Calu3 (cell line): ENCODE measurements at regions not wholly inside any gene's neighbourhood (a gene's known extent, or its start where the extent isn't known, plus 50 kb on each side); places are given as distances from the start of the nearest gene placed in this dataset.

Experiments used
- BruUV-seq: library from RNA; stranded (reverse); fragments of 400-500 nt; replicated peaks from 2 replicates; lab custom pipeline; 2021; lab: Mats Ljungman, UMichigan
- CTCF ChIA-PET: fragments of 300-600 bp; sonication (Branson Sonifier 250); formaldehyde crosslinking; loops from one replicate; lab custom pipeline; 2022; ENCODE audit warnings: antibody characterized with exemption; lab: Charles Lee
- DNase-seq: peaks from one replicate; pipeline ENCODE4 v3.0.0; 2022
- H3K27ac Mint-ChIP-seq: one replicate; pipeline ENCODE4 v1.8.0; 2022; ENCODE audit warnings: mixed read lengths; ENCODE audit not compliant: unreplicated experiment
- H3K27me3 Mint-ChIP-seq: one replicate; pipeline ENCODE4 v1.8.0; 2022; ENCODE audit warnings: mixed read lengths; ENCODE audit not compliant: unreplicated experiment
- H3K36me3 Mint-ChIP-seq: one replicate; pipeline ENCODE4 v1.8.0; 2022; ENCODE audit warnings: mild to moderate bottlenecking, moderate library complexity, mixed read lengths; ENCODE audit not compliant: insufficient read depth, unreplicated experiment
- H3K4me1 Mint-ChIP-seq: one replicate; pipeline ENCODE4 v1.8.0; 2022; ENCODE audit warnings: mild to moderate bottlenecking, low read depth, mixed read lengths; ENCODE audit not compliant: unreplicated experiment
- H3K4me3 Mint-ChIP-seq: one replicate; pipeline ENCODE4 v1.8.0; 2022; ENCODE audit warnings: mild to moderate bottlenecking, low read depth, moderate library complexity, mixed read lengths; ENCODE audit not compliant: unreplicated experiment
- H3K9me3 Mint-ChIP-seq: one replicate; pipeline ENCODE4 v1.8.0; 2022; ENCODE audit warnings: low read depth, mixed read lengths; ENCODE audit not compliant: unreplicated experiment
- CTCF ChIP-seq: fragments of 200-600 bp; IDR thresholded peaks from one replicate; pipeline ENCODE4 v1.8.0; 2022; ENCODE audit warnings: antibody characterized with exemption; ENCODE audit not compliant: unreplicated experiment
- intact Hi-C: fragments of 100-400 bp; cut with micrococcal nuclease; formaldehyde crosslinking; loops from one replicate; pipeline ENCODE4 v1.10.0; 2022; ENCODE audit not compliant: unreplicated experiment

DNA sequence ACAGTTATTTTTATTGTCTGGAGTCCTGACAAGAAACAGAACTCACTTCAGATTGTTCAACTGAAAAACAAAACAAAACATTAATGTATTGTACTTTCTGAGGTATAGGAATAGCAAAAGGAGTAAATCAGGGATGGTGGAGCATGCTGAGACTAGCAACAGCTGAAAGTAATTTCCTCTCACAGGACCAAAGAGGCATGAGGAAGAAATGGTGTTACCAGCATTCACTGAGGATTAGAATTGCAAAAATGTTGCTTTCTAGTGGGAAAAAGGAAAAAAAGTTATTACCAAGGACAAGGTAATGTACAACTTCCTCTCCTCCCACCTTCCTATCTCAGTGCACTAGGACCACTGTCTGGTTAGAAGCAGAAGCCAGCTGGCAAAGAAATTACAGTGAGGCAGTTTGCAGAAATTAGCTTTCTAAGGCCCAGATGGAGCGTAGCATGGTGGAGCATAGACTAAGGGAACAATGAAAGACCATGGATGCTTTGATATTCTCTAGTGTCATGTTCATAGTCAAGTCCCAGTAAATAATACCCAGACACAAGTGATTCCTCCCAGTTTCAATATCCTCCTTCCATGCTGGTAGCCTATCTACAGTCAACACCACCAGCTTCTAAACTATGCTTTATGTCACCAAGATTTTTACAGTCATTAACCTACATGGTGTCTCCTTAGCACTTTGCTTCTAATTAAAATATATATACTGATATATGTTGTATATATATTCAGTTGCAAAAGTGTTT is 133.7 kb upstream of the DCN start:
- Mint-ChIP-seq H3K9me3 (peaks cover 3% of the 10 kb centered on the region), H3K27me3 (no peaks in the 10 kb centered on the region), H3K27ac (no peak overlapping the region), H3K36me3 (no peaks in the 10 kb centered on the region), H3K4me3 (no peak overlapping the region), H3K4me1 (no peaks in the 10 kb centered on the region)
- intact Hi-C loops = no loop called here
- no peak for DNase-seq
- BruUV-seq = no TSS peak
- CTCF ChIA-PET = no interaction called here
- TF ChIP-seq CTCF = no peak

- no peaks in the 10 kb centered on the region for H3K27me3 Mint-ChIP-seq
- no peak for DNase-seq
- H3K4me3 Mint-ChIP-seq = no peak overlapping the region
- intact Hi-C loops = no loop called here
- BruUV-seq = no TSS peak
- peaks cover 2% of the 10 kb centered on the region for H3K9me3 Mint-ChIP-seq
- CTCF ChIA-PET = no interaction called here
- H3K36me3 Mint-ChIP-seq = no peaks in the 10 kb centered on the region
- no peak overlapping the region for H3K27ac Mint-ChIP-seq
- no peak for TF ChIP-seq CTCF
- no peaks in the 10 kb centered on the region for H3K4me1 Mint-ChIP-seq
Observed at GRCh38 chr12:91311081-91311480, 128.5 kb upstream of the DCN start.

- no peaks in the 10 kb centered on the region for H3K4me1 Mint-ChIP-seq
Observed at GRCh38 chr12:91309450-91309849, 126.8 kb upstream of the DCN start.

DNA sequence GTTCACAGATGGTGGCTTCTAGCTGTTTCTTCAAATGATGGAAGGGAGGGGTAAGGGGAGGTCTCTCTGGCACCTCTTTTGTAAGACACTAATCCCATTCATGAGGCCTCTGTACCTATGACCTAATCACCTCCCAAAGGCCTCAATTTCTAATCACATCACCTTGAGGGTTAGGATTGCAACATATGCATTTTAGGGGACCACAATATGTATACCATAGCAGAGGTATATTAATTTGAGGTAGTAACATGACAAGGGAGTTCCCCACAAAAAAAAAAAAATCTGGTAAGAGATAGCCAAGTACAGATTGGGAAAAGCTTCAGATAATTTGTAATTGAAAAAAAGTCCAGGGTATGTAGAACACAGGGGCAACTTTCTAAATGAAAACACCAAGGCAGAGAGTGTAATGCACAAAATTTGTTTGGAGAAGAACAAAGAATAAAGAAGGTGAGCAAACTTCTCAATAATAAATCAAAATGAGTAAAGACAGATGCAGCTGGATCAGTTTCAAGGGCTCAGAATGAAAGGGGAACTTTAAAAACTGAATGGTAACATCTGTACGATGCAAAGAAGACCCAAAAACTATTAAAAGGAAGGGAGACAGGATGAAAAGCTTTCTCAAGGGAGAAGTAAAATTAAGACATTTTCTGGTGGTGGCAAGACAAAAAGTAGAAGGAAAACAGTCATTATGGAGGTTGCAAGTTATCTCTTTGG is 125.5 kb upstream of the DCN start:
- BruUV-seq = no TSS peak
- CTCF ChIA-PET = no interaction called here
- intact Hi-C loops = no loop called here
- Mint-ChIP-seq H3K9me3 (peaks cover 2% of the 10 kb centered on the region), H3K4me1 (no peaks in the 10 kb centered on the region), H3K4me3 (no peak overlapping the region), H3K27ac (no peak overlapping the region), H3K36me3 (no peaks in the 10 kb centered on the region), H3K27me3 (no peaks in the 10 kb centered on the region)
- no peak for TF ChIP-seq CTCF
- no peak for DNase-seq

More at GRCh38 chr12:91309450-91309849, 126.8 kb upstream of the DCN start:
- DNase-seq = no peak
- H3K27me3 Mint-ChIP-seq = no peaks in the 10 kb centered on the region
- H3K27ac Mint-ChIP-seq = no peak overlapping the region
- intact Hi-C loops = no loop called here
- H3K9me3 Mint-ChIP-seq = peaks cover 2% of the 10 kb centered on the region
- H3K4me3 Mint-ChIP-seq = no peak overlapping the region
- no TSS peak for BruUV-seq
- no peaks in the 10 kb centered on the region for H3K36me3 Mint-ChIP-seq
- CTCF ChIA-PET = no interaction called here
- TF ChIP-seq CTCF = no peak
